Rectal smooth muscle tissue (tissue), 1 donor: ENCODE measurements at regions not wholly inside any gene's neighbourhood (a gene's known extent, or its start where the extent isn't known, plus 50 kb on each side); places are given as distances from the start of the nearest gene placed in this dataset.

Experiments used
- H3K27ac ChIP-seq: one replicate; pipeline ENCODE4 v1.7.0; 2013; ENCODE audit warnings: low read depth, low read length, inconsistent platforms
- H3K27me3 ChIP-seq: one replicate; pipeline ENCODE4 v1.7.0; 2013; ENCODE audit warnings: low read length; ENCODE audit not compliant: control insufficient read depth, insufficient read depth
- H3K36me3 ChIP-seq: one replicate; pipeline ENCODE4 v1.7.0; 2013; ENCODE audit warnings: low read length; ENCODE audit not compliant: control insufficient read depth, insufficient read depth
- H3K4me1 ChIP-seq: one replicate; pipeline ENCODE4 v1.7.0; 2013; ENCODE audit warnings: low read length; ENCODE audit not compliant: control insufficient read depth, insufficient read depth
- H3K4me3 ChIP-seq: one replicate; pipeline ENCODE4 v1.7.0; 2013; ENCODE audit warnings: low read length
- H3K9ac ChIP-seq: one replicate; pipeline ENCODE4 v1.7.0; 2013; ENCODE audit warnings: low read length

DNA sequence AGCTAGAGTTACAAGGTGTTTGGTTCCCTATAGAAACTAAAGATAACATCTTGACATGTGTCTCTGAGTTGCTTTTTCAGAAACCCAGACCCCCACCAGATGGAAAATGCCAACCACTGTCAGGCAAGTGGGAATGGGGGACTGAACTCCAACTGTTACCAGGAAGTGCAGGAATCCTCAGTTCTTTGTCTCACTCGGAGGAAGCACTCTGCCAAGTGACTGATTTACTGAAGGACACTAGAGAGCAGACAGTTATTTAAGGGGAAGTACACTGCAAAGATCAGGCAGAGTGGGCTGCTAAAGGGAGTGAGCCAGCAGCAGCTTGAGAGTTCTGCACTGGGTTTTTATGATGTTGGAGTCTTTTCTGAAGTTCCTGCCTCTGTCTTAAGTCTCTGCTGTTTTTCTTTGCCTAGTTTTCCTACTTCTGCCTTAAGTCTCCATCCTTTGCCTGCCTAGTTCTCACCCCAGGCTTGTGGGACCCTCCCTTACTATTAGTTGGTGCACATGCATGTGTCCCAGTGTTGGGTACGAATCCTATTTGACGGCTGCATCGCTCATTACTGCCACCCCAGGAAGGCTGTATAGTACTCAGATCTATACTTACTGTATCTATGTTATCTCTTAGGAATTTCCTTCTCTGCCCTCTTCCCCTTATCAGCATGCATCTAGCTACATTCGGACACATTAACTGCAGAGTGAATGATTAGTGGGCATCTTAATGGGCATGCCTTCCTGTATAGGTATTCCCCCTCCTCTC lies 97.1 kb downstream of the TEX51 start:
- Histone ChIP-seq H3K4me3 (no peak overlapping the region), H3K27ac (no peak overlapping the region)

DNA sequence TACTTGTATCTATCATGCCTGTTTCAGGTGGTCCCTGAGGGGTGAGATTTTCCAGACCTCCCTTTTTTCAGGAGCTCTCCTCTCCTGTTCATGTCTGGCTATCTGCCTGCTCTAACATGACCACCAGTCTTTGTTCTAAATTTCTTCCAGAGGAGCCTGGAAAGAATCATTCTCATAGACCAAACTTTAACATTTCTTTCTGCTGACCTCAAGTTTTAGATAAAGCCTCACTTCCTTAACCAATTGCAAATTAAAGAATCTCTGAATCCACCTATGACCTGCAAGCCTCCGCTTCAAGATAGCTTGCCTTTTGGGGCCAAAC lies 97.6 kb downstream of the TEX51 start:
- Histone ChIP-seq H3K36me3 (no peaks in the 10 kb centered on the region), H3K4me3 (no peak overlapping the region), H3K27me3 (no peaks in the 10 kb centered on the region), H3K27ac (no peak overlapping the region), H3K9ac (no peak overlapping the region), H3K4me1 (no peaks in the 10 kb centered on the region)

More for the DNA sequence above, 97.1 kb downstream of the TEX51 start:
- no peaks in the 10 kb centered on the region for H3K36me3 ChIP-seq
- no peak overlapping the region for H3K9ac ChIP-seq
- H3K27me3 ChIP-seq: no peaks in the 10 kb centered on the region
- no peaks in the 10 kb centered on the region for H3K4me1 ChIP-seq
